ENCODE measurements at regions not wholly inside any gene's neighbourhood (a gene's known extent, or its start where the extent isn't known, plus 50 kb on each side); places are given as distances from the start of the nearest gene placed in this dataset.
"Not testable (repeated sequence)": the region's sequence is repeated elsewhere in the genome, so short reads cannot be mapped to it uniquely, and the experiment has no call there.

GRCh38 chr18:55918444-55918843 is 330.5 kb upstream of the TCF4 start:
- no peak for DNase-seq

- no peak for DNase-seq
Measured at GRCh38 chr18:55912919-55913318, 324.9 kb upstream of the TCF4 start.

GRCh38 chr18:55912071-55912470 is 324.1 kb upstream of the TCF4 start:
- no peak for DNase-seq

GRCh38 chr18:55910296-55910695 is 322.3 kb upstream of the TCF4 start:
- no peak for DNase-seq

DNA sequence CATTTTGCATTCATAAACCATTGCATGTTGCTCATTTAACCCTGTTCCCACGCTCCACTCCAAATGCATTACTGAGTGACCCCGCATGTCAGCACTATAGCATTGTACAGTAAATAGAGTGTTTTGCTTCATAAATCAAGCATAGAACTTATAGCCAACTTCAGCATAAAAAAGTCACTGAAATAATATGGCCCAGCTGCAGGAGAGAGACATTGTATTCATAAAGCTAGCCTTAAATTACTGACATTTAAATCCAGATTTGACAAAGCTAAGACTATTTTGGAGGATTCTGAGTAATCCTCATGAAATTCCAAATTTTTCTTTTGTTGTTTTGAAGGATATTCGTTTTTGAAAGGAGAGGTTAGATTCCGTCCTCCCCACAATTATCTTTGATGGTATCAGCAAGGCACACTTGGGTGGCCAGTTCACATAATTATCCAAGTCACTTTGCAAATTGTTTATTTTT is 320.9 kb upstream of the TCF4 start:
- DNase-seq = no peak

DNA sequence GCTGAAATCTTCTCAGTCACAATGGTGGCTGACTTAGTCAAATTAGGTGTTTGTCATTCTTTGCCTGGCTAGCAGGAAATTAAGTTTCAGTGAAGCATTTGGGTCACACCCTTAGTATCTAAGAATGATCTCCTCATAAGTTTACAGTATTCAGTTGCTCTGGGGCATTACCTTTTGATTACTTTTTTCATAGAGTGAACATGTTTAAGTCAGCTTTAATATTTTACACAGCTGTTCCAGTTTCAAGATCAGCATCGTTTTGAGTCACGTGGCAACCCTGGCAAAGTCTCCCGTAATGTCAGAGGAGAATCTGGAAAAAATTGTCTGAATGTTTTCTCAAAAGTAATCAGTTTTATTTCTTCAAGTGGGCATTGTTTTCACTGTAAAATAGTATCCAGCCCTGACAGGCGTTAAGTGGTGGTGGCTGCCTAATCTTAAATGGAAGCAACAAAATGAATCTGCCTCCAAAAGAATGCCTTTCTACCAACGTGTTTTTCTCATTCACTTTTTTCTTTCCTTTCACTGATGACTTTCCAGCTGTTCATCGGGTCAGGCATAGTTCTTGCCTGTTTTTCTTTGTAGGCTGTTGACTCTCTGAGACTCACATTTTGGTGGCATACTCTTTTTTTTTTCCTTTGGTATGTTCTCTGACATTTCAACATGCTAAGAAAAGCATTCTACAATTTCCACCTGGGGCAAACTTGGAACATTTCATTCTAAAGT is 319.6 kb upstream of the TCF4 start:
- no peak for DNase-seq

GRCh38 chr18:55906536-55906935 is 318.5 kb upstream of the TCF4 start:
- DNase-seq = no peak

DNA sequence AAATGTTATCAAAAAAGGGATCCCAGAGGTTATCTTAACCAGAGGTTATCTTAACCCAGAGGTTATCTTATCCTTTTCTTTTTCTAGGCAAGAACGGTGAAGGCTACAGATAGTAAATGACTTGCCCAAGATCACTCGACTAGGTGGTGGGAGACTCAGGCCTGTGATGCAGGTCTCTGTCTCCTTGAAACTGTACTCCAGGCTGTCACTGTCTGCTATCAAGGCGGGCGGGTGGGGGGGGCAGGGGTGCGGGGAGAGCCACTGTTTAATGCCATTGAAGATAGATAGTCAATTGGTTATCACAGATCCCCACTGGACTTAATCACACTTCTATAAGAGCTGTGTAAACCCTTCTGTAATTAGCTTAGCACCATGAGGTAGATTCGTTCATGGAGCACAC is 315.9 kb upstream of the TCF4 start:
- DNase-seq = no peak

- no peak for DNase-seq
Measured at GRCh38 chr18:55900380-55900779, 312.4 kb upstream of the TCF4 start.

DNA sequence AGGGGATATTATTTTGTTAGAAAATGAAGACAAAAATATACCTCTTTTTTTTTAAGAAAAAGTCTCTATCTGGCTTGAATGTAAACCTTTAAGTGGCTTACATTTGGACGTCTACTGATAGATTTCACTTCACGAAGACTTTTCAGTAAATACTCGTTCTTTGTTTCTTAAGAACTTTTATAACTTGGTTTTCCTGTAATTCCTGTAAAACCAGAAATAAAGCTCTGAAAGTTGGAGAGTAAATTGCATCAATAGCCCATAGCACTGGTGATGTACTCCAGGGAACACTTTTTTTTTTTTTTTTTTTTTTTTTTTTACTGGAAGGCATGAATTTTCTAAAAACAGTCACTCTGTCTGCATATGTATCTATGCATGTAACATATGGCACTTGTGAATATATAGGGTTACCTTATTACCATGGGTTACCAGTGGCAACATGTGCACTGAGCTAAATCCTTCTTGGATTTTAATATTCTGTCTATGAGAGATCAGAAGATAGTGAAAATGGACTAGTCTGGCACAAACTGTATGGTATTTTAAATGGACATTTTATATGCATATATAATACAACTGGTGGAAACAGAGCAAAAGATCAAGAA is 309.2 kb upstream of the TCF4 start:
- no peak for DNase-seq

DNA sequence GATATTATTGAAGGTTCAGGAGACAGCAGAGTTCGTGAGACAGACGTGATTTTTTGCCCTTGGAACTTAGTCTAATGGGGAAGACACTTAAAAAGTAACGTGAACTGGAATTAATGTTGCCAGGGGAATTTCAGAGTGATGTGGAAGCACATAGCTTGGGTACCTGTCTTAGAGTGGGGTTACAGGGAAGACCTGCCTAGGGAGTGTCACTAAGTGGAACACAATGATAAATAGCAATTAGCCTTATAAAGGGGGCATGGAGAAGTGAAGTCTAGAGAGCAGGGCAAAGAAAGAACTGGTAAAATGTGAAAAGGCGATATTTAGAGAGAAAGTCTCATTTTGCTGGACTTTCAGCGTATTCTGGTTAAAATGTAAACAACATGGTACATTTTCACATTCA is 306.0 kb upstream of the TCF4 start:
- no peak for DNase-seq

DNA sequence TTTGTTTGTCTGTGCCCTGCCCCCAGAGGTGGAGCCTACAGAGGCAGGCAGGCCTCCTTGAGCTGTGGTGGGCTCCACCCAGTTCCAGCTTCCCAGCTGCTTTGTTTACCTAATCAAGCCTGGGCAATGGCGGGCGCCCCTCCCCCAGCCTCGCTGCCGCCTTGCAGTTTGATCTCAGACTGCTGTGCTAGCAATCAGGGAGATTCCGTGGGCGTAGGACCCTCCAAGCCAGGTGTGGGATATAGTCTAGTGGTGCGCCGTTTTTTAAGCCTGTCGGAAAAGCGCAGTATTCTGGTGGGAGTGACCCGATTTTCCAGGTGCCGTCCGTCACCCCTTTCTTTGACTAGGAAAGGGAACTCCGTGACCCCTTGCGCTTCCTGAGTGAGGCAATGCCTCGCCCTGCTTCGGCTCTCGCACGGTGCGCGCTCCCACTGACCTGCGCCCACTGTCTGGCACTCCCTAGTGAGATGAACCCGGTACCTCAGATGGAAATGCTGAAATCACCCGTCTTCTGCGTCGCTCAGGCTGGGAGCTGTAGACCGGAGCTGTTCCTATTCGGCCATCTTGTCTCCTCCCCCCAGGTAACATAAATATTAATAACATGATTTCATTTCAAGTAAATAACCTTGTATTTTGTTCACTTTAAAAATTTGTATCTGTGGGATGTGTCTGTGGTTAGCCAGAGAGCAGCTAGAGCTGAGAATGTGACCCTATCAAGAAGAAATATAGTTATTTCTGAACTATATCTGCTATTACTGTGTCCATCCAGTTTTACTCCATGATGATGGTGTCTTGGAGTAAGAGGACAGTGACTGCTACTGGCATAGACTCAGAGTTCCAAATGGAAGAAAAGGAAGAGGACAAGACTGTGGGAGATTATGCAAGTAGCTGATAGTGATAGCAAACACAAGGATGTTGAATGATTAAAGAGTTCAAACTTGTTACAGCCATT is 305.1 kb upstream of the TCF4 start:
- DNase-seq = not testable (repeated sequence)

DNA sequence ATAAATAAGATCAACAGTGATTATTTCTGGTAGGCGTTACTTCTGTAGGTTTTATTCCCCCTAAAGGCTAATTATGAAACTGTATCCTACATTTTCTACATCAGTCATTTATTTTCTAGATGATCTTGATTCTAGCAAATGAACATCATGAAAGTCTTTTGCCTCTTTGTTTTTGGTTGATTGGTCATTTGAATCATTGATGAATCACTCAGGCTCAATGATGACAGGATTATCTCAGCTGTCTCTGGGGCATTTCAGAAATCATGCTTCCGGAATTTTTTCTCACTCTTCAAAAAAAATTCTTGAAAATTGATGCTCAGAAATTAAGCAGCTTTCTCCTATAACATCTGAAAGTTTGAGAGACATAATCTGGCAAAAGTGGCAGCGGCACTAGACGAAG is 298.9 kb upstream of the TCF4 start:
- DNase-seq = no peak

DNA sequence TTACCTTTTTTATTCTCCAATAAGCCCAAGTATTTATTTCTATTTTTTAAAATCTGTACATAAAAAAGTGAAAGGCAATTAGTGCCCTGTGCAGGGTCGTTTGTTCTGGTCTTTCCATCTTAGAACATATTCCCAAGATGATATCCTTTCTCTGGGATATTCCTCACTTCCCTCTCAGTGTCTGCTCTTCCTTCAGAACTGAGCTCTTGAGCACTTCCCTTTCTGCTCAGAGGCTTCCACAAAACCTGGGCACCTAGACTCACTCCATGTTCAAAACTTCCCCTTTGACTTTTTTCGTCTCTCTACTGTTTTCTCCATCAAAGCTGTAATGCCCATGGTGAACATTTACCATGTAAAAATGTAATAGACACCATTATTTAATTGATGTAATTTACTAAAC is 296.5 kb upstream of the TCF4 start:
- no peak for DNase-seq

DNA sequence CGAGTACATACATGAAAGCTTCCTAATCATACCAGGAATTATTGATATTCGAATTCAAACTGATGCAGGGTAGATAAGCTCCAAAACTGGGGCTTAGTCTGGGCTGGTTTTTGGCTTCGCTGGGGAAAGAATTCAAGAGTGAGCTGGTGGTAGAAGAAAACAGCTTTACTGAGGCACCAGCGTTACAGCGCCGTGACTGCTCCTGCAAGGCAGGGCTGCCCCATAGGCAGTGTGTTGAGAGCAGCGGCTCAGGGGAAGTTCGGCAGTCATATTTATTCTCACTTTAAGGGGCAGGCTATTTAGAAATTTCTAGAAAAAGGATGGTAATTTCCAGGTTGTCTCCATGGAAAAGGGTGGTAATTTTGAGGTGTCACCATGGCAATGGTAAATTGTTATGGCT is 292.6 kb upstream of the TCF4 start:
- DNase-seq = no peak

DNA sequence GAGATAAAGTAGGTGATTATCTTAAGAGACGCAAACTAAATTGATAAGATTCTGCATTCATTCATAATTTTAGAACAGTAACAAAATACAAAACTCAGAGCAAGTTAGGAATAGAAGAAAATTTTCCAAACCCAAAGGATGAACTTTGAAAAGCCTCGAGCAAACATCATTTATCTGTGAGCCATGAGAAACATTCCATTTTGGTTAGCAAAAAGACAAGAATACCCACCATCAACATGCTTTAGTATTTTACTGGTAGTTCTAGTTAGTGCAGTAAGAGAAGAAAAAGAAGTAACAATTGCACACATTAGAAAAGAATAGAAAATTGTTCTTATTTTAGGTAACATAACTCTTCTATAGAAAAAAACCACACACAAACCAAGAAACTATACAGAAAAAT is 291.3 kb upstream of the TCF4 start:
- no peak for DNase-seq

- DNase-seq = no peak
Measured at GRCh38 chr18:55878224-55878623, 290.2 kb upstream of the TCF4 start.

GRCh38 chr18:55877321-55877720 is 289.3 kb upstream of the TCF4 start:
- DNase-seq = no peak

DNA sequence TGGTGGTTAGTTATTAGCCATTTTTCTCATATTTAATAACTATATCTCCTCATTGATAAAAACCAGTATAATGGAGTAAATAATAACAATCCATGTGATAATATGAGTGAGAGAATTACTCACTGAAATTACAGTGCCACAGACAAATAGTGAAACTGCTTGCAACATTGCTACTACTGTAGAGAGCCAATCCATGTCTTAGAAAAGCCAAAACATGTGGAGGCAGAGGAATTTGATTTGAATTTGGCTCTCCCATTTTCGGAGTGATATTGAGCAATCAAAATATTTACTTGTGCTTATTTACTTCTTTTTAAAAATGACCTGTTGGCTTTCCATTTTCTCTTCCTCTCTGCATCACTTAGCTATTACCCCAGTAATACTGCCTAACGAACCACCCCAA is 288.3 kb upstream of the TCF4 start:
- DNase-seq = no peak

DNA sequence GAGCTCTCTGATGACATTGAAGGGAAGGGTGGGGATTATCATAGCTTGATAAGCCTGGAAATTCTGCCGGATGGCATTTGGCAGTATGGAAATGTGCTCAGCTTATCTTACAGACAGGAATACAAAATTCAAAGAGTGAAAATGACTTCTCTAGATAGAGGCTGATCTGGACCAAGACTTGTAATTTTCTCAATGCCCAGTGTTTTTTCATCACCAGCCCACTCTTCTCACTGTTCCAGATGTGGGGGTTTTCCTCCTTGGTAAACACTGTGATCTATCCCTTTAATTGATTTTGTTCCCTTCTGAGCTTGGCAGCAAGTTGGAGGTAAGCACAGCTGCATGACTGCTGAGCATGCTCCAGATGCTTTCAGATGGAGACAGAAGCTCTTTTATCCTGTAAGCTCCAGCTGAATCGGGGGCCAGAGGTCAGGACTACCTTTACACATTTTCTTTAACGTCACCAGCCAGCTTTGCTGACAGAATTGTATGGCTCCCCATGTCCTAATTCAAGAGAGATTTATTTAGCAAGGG is 287.4 kb upstream of the TCF4 start:
- no peak for DNase-seq

DNA sequence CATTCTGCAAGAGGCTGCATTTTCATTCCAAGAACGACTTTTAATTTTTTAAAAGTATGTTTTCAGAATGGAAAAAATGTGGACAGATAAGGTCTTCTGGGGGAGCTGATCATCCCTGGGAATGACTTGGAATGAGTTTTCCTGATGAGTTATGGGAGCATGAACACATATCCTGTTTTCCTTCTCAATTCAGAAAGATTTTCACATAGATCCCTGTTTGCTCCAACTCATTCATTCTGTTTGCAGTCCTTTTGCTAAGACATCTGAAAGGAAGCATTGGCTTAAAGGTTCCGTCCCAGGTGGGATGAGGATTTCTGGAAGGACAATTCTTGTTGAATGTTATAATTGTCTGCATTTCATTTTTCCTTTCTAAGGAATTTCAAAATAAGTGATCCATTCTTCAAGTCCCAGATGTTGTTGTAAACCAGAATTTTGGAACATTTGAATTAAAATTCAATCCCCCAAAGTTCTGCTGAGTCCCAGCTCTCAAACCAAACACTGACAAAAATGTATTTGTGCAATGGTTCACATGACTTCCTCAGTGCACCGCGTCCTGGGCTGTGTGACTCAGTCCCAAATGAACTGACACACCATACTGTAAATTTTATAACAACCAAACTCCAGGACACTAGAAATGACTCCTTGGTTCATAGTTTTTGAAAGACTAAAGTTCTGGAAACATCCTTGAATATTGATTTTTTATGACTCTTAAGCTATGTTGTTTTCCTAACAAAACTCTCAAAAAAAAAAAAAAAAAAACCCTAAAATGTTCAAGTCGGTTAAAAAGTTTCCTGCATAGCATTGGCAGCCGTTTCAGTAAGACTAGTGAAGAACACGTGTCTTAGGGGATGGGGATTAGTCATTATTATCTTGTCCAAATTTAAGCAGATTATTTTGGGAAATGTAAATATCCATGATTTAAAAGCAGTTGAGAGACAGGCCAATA is 281.8 kb upstream of the TCF4 start:
- DNase-seq = no peak

DNA sequence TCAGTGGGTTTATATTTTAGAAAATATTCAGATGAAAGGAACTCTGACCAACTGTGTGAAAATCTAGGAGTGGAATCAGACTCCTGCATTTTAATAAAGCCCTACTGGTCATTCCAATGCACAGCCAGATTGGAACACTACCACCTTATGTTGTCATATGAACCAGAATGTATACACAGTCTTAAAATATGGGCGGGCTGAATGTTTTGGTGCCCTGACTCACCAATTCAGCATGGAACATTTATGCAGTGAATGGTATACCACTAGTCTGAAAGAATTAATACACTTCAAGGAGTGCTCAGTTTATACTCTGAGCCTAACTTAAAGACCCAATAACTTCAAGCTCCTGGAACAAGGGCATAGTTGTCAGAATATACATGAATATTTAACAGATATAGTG is 280.9 kb upstream of the TCF4 start:
- DNase-seq = no peak
